NCI-H460 (cell line): ENCODE measurements at regions not wholly inside any gene's neighbourhood (a gene's known extent, or its start where the extent isn't known, plus 50 kb on each side); places are given as distances from the start of the nearest gene placed in this dataset.

Experiments used
- DNase-seq: peaks from one replicate; pipeline ENCODE4 v3.0.0-alpha.2; 2016; ENCODE audit warnings: low read depth; ENCODE audit errors: extremely low read depth

DNA sequence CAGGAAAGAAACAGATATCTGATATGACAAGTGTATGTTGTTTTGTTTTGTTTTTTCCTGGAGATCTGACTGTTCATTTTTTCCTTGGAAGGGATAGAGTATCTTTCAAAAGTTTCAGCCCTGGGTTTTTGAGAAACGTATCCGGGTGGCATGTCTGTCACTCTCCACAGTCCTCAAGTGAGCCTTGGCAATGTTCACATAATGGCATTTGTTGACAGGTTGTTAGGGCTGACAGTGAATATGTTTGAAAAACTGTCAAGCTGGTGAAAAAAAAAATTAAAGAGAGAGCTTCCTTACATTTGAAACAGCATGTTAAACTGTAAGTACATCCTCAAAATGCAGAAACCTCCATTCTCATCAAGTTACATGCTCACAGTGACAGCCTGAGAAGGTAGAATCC is 113.0 kb upstream of the DYNLRB2 start:
- DNase-seq = no peak

- no peak for DNase-seq
Measured at GRCh38 chr16:80418517-80419355, 122.1 kb upstream of the DYNLRB2 start.

GRCh38 chr16:80417706-80418271 is 123.0 kb upstream of the DYNLRB2 start:
- DNase-seq = no peak

GRCh38 chr16:80408014-80408413 is 132.8 kb upstream of the DYNLRB2 start:
- DNase-seq = no peak

GRCh38 chr16:80407265-80407987 is 133.4 kb upstream of the DYNLRB2 start:
- DNase-seq = no peak

- no peak for DNase-seq
Measured at GRCh38 chr16:80404847-80405246, 135.9 kb upstream of the DYNLRB2 start.

DNA sequence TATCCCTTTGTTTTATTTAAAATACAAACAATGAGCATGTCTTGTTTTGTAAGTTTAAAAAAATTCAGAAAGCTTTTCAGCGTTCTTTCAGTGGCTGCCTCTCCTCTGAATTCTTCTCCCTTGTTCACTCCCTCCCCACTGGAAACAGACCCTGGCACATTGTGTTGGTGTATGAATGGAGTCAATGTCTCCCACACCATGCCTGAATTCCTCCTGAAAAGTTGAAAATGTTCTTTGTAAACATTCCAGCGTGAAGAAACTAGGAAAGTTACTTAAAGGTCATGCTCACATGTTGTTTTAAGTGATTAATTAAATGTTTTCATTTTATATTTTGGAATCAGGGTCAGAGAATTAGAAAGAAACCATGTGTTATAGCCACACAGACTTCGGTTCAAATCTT is 136.9 kb upstream of the DYNLRB2 start:
- no peak for DNase-seq

DNA sequence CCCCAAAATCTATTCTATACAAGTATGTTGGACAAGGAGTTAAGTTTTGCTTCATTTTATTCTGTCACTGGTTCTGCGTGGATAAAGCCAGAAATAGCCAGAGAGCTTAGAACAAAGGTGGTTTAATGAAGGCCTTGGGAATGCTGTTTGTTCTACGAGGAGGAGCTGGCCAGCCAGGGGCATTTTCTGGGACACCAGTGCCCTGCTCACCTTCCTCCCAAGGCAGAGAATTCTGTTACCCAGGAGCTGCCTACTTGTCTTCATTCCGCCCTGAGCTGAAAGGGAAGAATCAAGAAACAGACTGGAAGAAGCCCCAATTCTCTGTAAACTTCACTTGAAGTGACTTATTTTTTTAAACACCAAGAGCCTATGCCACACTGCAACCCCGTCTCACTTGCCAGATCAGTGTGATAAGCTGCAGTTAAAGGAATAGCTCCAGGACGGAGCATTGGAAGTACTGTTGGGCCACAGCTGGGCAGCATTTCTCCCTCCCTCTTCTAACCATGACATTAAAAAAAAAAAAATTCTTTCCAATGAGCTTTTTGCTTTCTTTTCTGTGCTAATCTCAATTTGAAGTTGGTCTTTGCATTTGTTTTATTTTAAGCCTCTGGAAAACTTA is 149.8 kb upstream of the DYNLRB2 start:
- no peak for DNase-seq

DNA sequence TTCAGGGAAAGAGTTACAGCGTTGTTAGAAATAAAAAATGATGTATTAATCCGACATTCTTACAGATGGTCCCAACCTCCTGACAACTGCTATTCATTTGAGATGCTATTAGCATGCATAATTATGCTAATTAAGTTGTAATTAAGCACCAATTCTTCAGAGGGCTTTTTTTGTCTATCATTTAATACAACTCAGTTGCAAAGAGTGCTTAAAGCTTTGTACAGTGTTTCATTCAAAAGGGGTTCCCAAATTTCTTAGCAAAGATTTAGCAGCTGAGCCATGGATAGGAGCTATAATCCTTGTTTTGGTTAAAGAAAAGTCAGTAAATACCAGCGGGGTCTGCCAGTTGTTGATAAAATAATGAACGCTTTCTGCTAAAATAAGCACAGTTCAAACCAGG is 150.7 kb upstream of the DYNLRB2 start:
- DNase-seq = no peak

DNA sequence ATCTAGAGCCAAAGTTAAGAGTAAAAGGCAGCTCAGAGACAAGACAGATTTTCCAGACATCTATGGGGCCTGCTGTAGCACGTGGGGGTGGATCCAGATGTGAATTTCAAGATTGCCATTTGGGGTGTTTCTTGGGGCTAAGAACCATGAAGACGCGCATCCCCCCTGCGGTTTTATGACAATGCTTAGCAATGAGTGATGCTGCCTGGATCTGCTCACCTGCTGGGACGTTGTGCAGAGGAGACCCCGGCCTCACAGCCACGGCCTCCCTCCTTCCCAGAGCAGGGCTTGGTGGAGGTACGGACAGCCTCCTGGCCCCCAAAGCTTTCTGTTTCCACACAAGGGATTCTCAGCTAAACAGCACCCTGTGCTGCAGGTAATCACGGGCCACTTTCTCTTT is 151.5 kb upstream of the DYNLRB2 start:
- DNase-seq = no peak

- no peak for DNase-seq
Measured at GRCh38 chr16:80387318-80387921, 153.4 kb upstream of the DYNLRB2 start.

GRCh38 chr16:80384862-80385261 is 155.9 kb upstream of the DYNLRB2 start:
- DNase-seq = no peak

DNA sequence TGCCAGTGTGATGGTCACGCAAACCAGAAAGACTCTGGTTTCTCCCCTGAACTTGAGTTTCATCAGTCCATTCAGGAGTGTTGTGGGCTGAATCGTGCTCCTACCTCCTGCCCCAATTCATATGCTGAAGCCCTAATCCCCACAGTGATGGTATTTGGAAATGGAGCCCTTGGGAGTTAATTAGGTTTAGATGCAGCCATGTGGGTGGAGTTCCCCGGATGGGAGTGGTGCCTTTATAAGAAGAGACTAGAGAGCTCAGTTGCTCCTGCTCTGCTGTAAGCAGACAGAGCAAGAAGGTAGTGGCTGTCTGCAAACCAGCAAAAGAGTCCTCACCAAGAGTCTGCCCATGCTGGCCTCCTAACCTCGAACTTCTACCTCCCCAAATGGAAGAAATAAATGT is 160.3 kb upstream of the DYNLRB2 start:
- no peak for DNase-seq

GRCh38 chr16:80377096-80377956 is 163.5 kb upstream of the DYNLRB2 start:
- no peak for DNase-seq

DNA sequence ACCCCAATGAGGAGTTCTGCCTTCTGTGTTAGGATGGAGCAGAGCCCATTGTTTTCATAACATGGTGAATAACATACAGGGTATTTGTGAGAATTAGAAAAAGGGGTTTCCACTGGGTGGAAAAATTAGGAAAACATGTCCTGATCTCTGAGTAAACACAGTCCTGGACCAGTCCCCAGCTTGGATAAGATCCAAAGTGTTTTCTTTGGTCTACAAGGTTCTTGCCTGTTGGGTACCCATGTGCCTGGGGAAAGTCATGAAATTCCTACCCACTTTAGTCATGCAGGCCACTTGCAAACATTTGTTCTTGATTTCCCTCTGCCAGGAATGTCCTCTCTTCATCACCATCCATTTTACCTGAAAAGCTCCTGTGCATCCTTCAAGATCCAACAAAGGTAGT is 164.8 kb upstream of the DYNLRB2 start:
- no peak for DNase-seq

DNA sequence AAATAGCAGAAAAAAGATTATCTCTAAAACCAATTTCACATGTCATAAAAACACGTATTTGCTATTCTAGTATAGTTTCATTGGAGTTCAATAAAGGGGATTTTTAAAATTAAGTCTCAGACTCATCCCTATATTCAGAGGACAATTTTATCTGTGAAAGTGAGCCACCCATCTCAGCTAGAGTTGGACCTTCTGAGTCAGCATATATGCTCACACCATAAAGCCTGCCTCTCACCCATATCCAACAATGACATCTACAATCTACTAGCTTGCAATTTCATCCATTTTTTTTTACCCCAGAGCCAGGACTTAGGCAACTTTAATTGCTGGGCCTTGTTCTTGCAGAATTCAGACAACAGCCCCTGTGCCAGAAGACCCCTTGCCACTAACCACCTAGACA is 165.3 kb upstream of the DYNLRB2 start:
- DNase-seq = no peak

DNA sequence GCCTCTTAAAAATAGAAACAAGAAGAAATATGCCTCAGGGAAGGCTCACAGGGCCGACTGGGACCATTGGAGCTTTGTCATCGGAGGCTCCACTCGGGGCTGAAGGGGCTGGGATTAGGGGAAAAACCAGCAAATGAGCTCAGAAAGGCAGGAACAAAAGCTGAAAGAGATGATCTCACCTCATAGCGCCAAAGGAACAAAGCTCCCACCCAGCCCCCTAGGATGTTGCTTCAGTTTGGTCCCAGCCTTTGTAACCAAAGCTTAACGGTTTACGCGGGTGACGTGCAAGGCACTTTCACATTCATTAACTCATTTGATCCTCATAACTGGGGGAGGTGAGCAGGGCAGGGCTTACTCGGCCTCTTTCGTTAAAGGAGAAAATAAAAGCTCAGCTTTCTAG is 168.5 kb upstream of the DYNLRB2 start:
- DNase-seq = no peak

DNA sequence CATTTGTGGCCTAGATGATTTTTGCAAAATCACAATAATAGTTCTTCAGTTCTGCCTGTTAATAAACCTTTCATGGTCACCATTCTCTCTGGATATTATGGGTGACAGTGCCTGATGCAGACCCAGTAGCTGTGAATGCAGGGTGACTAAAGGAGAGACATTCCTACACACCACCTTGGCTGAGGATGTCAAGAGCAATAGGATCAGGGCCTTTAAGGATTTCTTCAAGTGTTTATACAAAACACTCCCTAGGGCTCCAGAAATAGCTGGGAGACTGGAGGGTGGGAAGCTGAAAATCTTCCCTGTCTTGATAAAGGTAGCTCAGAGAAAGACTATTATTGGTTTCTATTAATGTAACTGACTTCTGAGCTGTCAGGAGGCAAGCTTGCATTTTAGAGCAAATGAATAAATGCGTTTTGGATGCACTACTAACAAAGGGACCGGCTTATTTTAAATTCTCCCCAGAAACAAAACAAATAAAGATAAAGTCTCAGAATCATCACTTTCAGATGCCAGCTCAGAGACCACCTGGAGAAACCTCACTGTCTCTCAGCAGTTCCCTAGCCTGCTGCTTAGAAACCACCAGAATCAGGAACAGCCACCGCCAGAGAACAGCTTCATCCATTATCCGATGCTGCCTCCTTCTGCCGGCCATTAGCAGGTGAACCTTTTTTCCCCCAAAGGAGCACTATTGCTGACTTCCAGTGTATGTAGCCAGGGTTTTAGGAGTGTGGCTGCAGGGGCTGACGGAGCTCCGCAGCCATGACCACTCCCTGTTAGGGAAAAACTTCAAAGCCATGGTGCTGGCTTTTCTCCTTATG is 171.4 kb upstream of the DYNLRB2 start:
- DNase-seq = peak; percentile 23

DNA sequence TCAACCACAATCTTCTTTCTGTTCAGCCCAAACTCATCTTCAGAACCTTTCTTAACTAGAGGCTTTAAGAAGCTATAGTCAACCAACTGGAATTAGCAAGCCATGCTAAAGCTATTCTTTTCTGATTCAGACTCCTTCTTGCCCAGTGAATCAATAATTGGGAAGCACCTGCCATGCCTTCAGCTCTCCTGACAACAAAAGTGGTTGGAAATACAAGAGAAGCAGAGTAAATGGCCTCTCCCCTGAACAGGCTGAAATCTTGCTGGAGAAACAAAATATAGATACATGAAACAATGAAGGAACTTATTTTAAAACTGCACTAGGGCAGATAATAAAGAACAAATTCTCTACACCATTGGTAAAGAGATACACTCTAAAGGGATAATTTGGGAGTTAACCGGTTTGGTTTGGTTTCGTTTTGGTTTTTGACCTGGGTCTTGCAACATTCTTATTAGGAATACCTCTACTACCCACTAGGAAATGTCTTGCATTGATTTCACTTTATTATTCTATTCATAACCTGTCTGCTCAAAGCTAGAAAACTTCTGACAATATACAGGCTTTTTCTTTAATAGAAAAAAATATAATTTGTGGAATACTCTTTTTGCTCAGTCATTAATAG is 173.6 kb upstream of the DYNLRB2 start:
- no peak for DNase-seq
